DND-41 (cell line): ENCODE measurements at regions not wholly inside any gene's neighbourhood (a gene's known extent, or its start where the extent isn't known, plus 50 kb on each side); places are given as distances from the start of the nearest gene placed in this dataset.

Experiments used
- ATAC-seq: fragments of 200-7000 bp; cut with Tn5 transposase; 3 replicates; pipeline ENCODE4 v1.9.1; 2021; ENCODE audit warnings: low read depth; ENCODE audit not compliant: insufficient read depth
- DNase-seq: peaks from one replicate; pipeline ENCODE4 v3.0.0-alpha.2; 2020
- H2AFZ ChIP-seq: 2 replicates; pipeline ENCODE4 v1.6.0; 2012; ENCODE audit warnings: low read depth, low read length
- H3K27ac ChIP-seq: 2 replicates; pipeline ENCODE4 v1.5.1; 2012; ENCODE audit warnings: low read length, inconsistent platforms
- H3K27me3 ChIP-seq: fragments of 200-600 bp; sonication (generic); 2 replicates; pipeline ENCODE4 v1.6.0; 2012; ENCODE audit warnings: low read length, mild to moderate bottlenecking, inconsistent platforms; ENCODE audit not compliant: insufficient read depth, poor library complexity
- H3K36me3 ChIP-seq: 2 replicates; pipeline ENCODE4 v1.5.1; 2012; ENCODE audit warnings: low read length, inconsistent platforms; ENCODE audit not compliant: insufficient read depth
- H3K4me1 ChIP-seq: 2 replicates; pipeline ENCODE4 v1.5.1; 2012; ENCODE audit warnings: mild to moderate bottlenecking, low read length; ENCODE audit not compliant: insufficient read depth
- H3K4me2 ChIP-seq: 2 replicates; pipeline ENCODE4 v1.6.0; 2012; ENCODE audit warnings: mild to moderate bottlenecking, moderate library complexity, low read length, inconsistent platforms; ENCODE audit not compliant: insufficient read depth
- H3K4me3 ChIP-seq, 2 experiments: fragments of 200-600 bp in 1 of 2; shearing (Covaris generic) in 1 of 2; 2 replicates each; pipeline ENCODE4 v1.5.1; 2012 to 2016; ENCODE audit warnings: inconsistent platforms in 2 of 2, low read length in 2 of 2, mild to moderate bottlenecking in 2 of 2, low read depth in 1 of 2, moderate library complexity in 1 of 2
- H3K79me2 ChIP-seq: 2 replicates; pipeline ENCODE4 v1.6.0; 2012; ENCODE audit warnings: low read length, inconsistent platforms; ENCODE audit not compliant: insufficient read depth
- H3K9ac ChIP-seq: 2 replicates; pipeline ENCODE4 v1.6.0; 2012; ENCODE audit warnings: low read depth, mild to moderate bottlenecking, inconsistent platforms, low read length, moderate library complexity
- H3K9me3 ChIP-seq: 2 replicates; pipeline ENCODE4 v1.5.1; 2012; ENCODE audit warnings: low read length, moderate library complexity, mild to moderate bottlenecking, inconsistent platforms; ENCODE audit not compliant: insufficient read depth, severe bottlenecking
- H4K20me1 ChIP-seq: 2 replicates; pipeline ENCODE4 v1.6.0; 2012; ENCODE audit warnings: low read length; ENCODE audit not compliant: insufficient read depth
- CTCF ChIP-seq: IDR thresholded peaks from 2 replicates; pipeline ENCODE4 v1.5.1; 2012; ENCODE audit warnings: borderline replicate concordance, low read length, moderate library complexity, mild to moderate bottlenecking; ENCODE audit not compliant: poor library complexity, severe bottlenecking; ENCODE audit errors: extremely low read depth
- EZH2 ChIP-seq: IDR thresholded peaks from 3 replicates; pipeline ENCODE4 v1.6.1; 2012; ENCODE audit warnings: borderline replicate concordance, low read depth, mild to moderate bottlenecking, moderate library complexity, low read length, inconsistent platforms; ENCODE audit not compliant: severe bottlenecking

- ATAC-seq (no peak), DNase-seq (no peak)
- H3K27me3 ChIP-seq, result no peaks in the 10 kb centered on the region
- no peaks in the 10 kb centered on the region for H3K9me3 ChIP-seq
- no peaks in the 10 kb centered on the region for H4K20me1 ChIP-seq
- H3K4me2 ChIP-seq, result no peak overlapping the region
- H2AFZ ChIP-seq, result no peak overlapping the region
- H3K27ac ChIP-seq, result no peak overlapping the region
- no peak overlapping the region for H3K4me3 ChIP-seq
- H3K79me2 ChIP-seq, result no peaks in the 10 kb centered on the region
- TF ChIP-seq CTCF (no peak), EZH2 (no peak)
- H3K36me3 ChIP-seq, result no peaks in the 10 kb centered on the region
- H3K9ac ChIP-seq, result no peak overlapping the region
- no peaks in the 10 kb centered on the region for H3K4me1 ChIP-seq
Measured at GRCh38 chrX:110938977-110939732, 143.5 kb upstream of the CHRDL1 start.

GRCh38 chrX:110924871-110925270 is 129.3 kb upstream of the CHRDL1 start:
- Histone ChIP-seq H3K27ac (no peak overlapping the region), H3K79me2 (no peaks in the 10 kb centered on the region), H3K36me3 (no peaks in the 10 kb centered on the region), H3K9me3 (no peaks in the 10 kb centered on the region), H3K4me3 (no peak overlapping the region), H3K9ac (no peak overlapping the region), H3K4me1 (no peaks in the 10 kb centered on the region), H3K27me3 (no peaks in the 10 kb centered on the region), H3K4me2 (no peak overlapping the region), H2AFZ (no peak overlapping the region), H4K20me1 (no peaks in the 10 kb centered on the region)
- DNase-seq (no peak), ATAC-seq (no peak)
- TF ChIP-seq CTCF, result no peak
- TF ChIP-seq EZH2, result no peak

GRCh38 chrX:110920991-110921390 is 125.4 kb upstream of the CHRDL1 start:
- no peak overlapping the region for H3K27ac ChIP-seq
- no peak for TF ChIP-seq EZH2
- TF ChIP-seq CTCF, result no peak
- H3K79me2 ChIP-seq, result no peaks in the 10 kb centered on the region
- no peaks in the 10 kb centered on the region for H4K20me1 ChIP-seq
- ATAC-seq (no peak), DNase-seq (no peak)
- H3K27me3 ChIP-seq, result no peaks in the 10 kb centered on the region
- H3K4me3 ChIP-seq, result no peak overlapping the region
- no peak overlapping the region for H3K9ac ChIP-seq
- H3K4me1 ChIP-seq, result no peaks in the 10 kb centered on the region
- no peak overlapping the region for H3K4me2 ChIP-seq
- no peaks in the 10 kb centered on the region for H3K36me3 ChIP-seq
- no peak overlapping the region for H2AFZ ChIP-seq
- no peaks in the 10 kb centered on the region for H3K9me3 ChIP-seq

- Histone ChIP-seq H3K79me2 (no peaks in the 10 kb centered on the region), H3K9ac (no peak overlapping the region), H3K4me3 (no peak overlapping the region), H3K4me1 (no peaks in the 10 kb centered on the region), H2AFZ (no peak overlapping the region), H3K27me3 (no peaks in the 10 kb centered on the region), H3K27ac (no peak overlapping the region), H3K4me2 (no peak overlapping the region), H3K36me3 (no peaks in the 10 kb centered on the region), H3K9me3 (no peaks in the 10 kb centered on the region), H4K20me1 (no peaks in the 10 kb centered on the region)
- ATAC-seq (no peak), DNase-seq (no peak)
- no peak for TF ChIP-seq CTCF
- TF ChIP-seq EZH2, result no peak
Measured at GRCh38 chrX:110915570-110915969, 120.0 kb upstream of the CHRDL1 start.
